HepG2 (cell line): ENCODE measurements at regions not wholly inside any gene's neighbourhood (a gene's known extent, or its start where the extent isn't known, plus 50 kb on each side); places are given as distances from the start of the nearest gene placed in this dataset.

ENCODE experiments used
- ATAC-seq: fragments of 200-7000 bp; cut with Tn5 transposase; 3 replicates; pipeline ENCODE4 v1.9.1; 2020; ENCODE audit warnings: mild to moderate bottlenecking, moderate library complexity
- BruUV-seq: library from RNA; stranded (reverse); fragments of 400-500 nt; replicated peaks from 2 replicates; lab custom pipeline; 2021; lab: Mats Ljungman, UMichigan
- CTCF ChIA-PET: fragments of 300-600 bp; formaldehyde crosslinking; extraction: SDS; loops from one replicate; lab custom pipeline; 2021; ENCODE audit warnings: low total read pairs, inconsistent platforms, low intra/inter-chr PET ratio; lab: Yijun Ruan, JAX
- POLR2A ChIA-PET: fragments of 350-600 bp; sonication (Branson Sonifier 250); formaldehyde crosslinking; loops from one replicate; lab custom pipeline; 2020; ENCODE audit warnings: antibody characterized with exemption, inconsistent platforms; lab: Yijun Ruan, JAX
- DNase-seq: peaks from one replicate; pipeline ENCODE4 v3.0.0-alpha.2; 2015; ENCODE audit warnings: low spot score
- FAIRE-seq: peaks from 3 replicates; lab custom pipeline; 2011; peaks lifted over from hg19 to GRCh38; lab: Jason Lieb, UNC
- H2AFZ ChIP-seq: one replicate; pipeline ENCODE4 v1.6.1; 2011; ENCODE audit warnings: low read length, inconsistent platforms
- H3K27ac ChIP-seq: fragments of 300-600 bp; 3 replicates; pipeline ENCODE4 v1.8.0; 2011; ENCODE audit warnings: mixed run types, mild to moderate bottlenecking, mixed read lengths, low read length, inconsistent platforms; ENCODE audit not compliant: insufficient read depth; ENCODE audit errors: extremely low read length
- H3K27me3 ChIP-seq, 2 experiments: fragments of 200-600 bp in 1 of 2; 2 replicates in 1 of 2; 3 replicates in 1 of 2; pipeline versions ENCODE4 v1.6.0 to v1.8.0; 2011; ENCODE audit warnings: low read length in 2 of 2, mild to moderate bottlenecking in 2 of 2, moderate library complexity in 2 of 2, inconsistent platforms in 1 of 2; ENCODE audit not compliant: insufficient read depth in 2 of 2, control insufficient read depth in 1 of 2
- H3K36me3 ChIP-seq, 2 experiments: fragments of 200-600 bp in 1 of 2; replicated peaks in 1 of 2; 2 replicates in 1 of 2; 3 replicates in 1 of 2; pipeline versions ENCODE4 v1.5.1 to v1.8.0; 2011; ENCODE audit warnings: low read length in 2 of 2, inconsistent platforms in 1 of 2; ENCODE audit not compliant: insufficient read depth in 2 of 2, control insufficient read depth in 1 of 2
- H3K4me1 ChIP-seq: 2 replicates; pipeline ENCODE4 v1.5.1; 2012; ENCODE audit warnings: low read length, inconsistent platforms; ENCODE audit not compliant: insufficient read depth
- H3K4me2 ChIP-seq: 2 replicates; pipeline ENCODE4 v1.6.0; 2011; ENCODE audit warnings: low read depth, low read length, inconsistent platforms
- H3K4me3 ChIP-seq, 3 experiments: fragments of 200-600 bp in 1 of 3; sonication (generic), shearing (Covaris generic) in 1 of 3; replicated peaks in 1 of 3; 2 replicates each; pipeline ENCODE4 v1.5.1; 2011 to 2016; ENCODE audit warnings: low read length in 3 of 3, inconsistent platforms in 2 of 3, low read depth in 2 of 3, mild to moderate bottlenecking in 2 of 3, control low read depth in 1 of 3, mixed read lengths in 1 of 3; ENCODE audit not compliant: insufficient read depth in 1 of 3
- H3K79me2 ChIP-seq: one replicate; pipeline ENCODE4 v1.6.1; 2011; ENCODE audit warnings: low read length, inconsistent platforms; ENCODE audit not compliant: insufficient read depth
- H3K9ac ChIP-seq: 2 replicates; pipeline ENCODE4 v1.6.0; 2011; ENCODE audit warnings: mild to moderate bottlenecking, low read depth, low read length, inconsistent platforms; ENCODE audit not compliant: insufficient read depth
- H3K9me3 ChIP-seq: 2 replicates; pipeline ENCODE4 v1.5.1; 2012; ENCODE audit warnings: mild to moderate bottlenecking, low read length
- H4K20me1 ChIP-seq: 2 replicates; pipeline ENCODE4 v1.6.0; 2011; ENCODE audit warnings: inconsistent platforms, mild to moderate bottlenecking, low read length, moderate library complexity; ENCODE audit not compliant: insufficient read depth
- FOXA3 ChIP-seq: IDR thresholded peaks from 2 replicates; pipeline ENCODE4 v1.6.1; 2016; ENCODE audit warnings: missing genetic modification reagents, missing compliant biosample characterization
- FOXM1 ChIP-seq: sonication (generic); formaldehyde crosslinking; IDR thresholded peaks from 2 replicates; pipeline ENCODE4 v1.5.0; 2020; ENCODE audit warnings: missing genetic modification reagents
- GLI4 ChIP-seq: sonication (generic); formaldehyde crosslinking; IDR thresholded peaks from 2 replicates; pipeline ENCODE4 v1.5.1; 2020; ENCODE audit warnings: missing genetic modification reagents, mild to moderate bottlenecking, moderate library complexity, borderline replicate concordance
- HINFP ChIP-seq: sonication (generic); formaldehyde crosslinking; IDR thresholded peaks from 2 replicates; pipeline ENCODE4 v1.4.0; 2020; ENCODE audit warnings: low read depth, mild to moderate bottlenecking, missing genetic modification reagents
- KDM4B ChIP-seq: sonication (generic); formaldehyde crosslinking; IDR thresholded peaks from 2 replicates; pipeline ENCODE4 v1.4.0; 2020; ENCODE audit warnings: missing genetic modification reagents
- PHF21A ChIP-seq: sonication (generic); formaldehyde crosslinking; IDR thresholded peaks from 2 replicates; pipeline ENCODE4 v1.5.0; 2020; ENCODE audit warnings: mild to moderate bottlenecking, missing genetic modification reagents
- SETDB1 ChIP-seq: sonication (generic); formaldehyde crosslinking; IDR thresholded peaks from 2 replicates; pipeline ENCODE4 v1.5.1; 2020; ENCODE audit warnings: missing genetic modification reagents, mild to moderate bottlenecking, borderline replicate concordance
- ZBTB7A ChIP-seq: sonication (generic); formaldehyde crosslinking; IDR thresholded peaks from 2 replicates; pipeline ENCODE4 v1.8.0; 2022; ENCODE audit warnings: mild to moderate bottlenecking, missing genetic modification reagents
- ZNF235 ChIP-seq: sonication (generic); formaldehyde crosslinking; IDR thresholded peaks from 2 replicates; pipeline ENCODE4 v1.8.1; 2023; ENCODE audit warnings: mild to moderate bottlenecking, missing genetic modification reagents, borderline replicate concordance
- ZNF558 ChIP-seq: sonication (generic); formaldehyde crosslinking; IDR thresholded peaks from 2 replicates; pipeline ENCODE4 v1.9.0; 2022; ENCODE audit warnings: mild to moderate bottlenecking, missing genetic modification reagents, borderline replicate concordance
- ZNF841 ChIP-seq: sonication (generic); formaldehyde crosslinking; IDR thresholded peaks from 2 replicates; pipeline ENCODE4 v1.8.1; 2023; ENCODE audit warnings: missing genetic modification reagents, borderline replicate concordance
- in situ Hi-C: cut with HindIII; loops from 2 replicates; pipeline ENCODE4 v1.10.0; 2017; ENCODE audit warnings: low pct_unique_long_range_greater_than_20kb; ENCODE audit not compliant: extremely low pct_ligation_motif_present
- intact Hi-C: fragments of 100-400 bp; cut with micrococcal nuclease; formaldehyde crosslinking; loops from one replicate; pipeline ENCODE4 v1.10.0; 2022; ENCODE audit not compliant: unreplicated experiment
- TF ChIP-seq, protein P1 (sequence below): IDR thresholded peaks from 2 replicates; pipeline ENCODE4 v1.6.1; 2012; ENCODE audit warnings: low read length, improper control_type of control experiment

DNA sequence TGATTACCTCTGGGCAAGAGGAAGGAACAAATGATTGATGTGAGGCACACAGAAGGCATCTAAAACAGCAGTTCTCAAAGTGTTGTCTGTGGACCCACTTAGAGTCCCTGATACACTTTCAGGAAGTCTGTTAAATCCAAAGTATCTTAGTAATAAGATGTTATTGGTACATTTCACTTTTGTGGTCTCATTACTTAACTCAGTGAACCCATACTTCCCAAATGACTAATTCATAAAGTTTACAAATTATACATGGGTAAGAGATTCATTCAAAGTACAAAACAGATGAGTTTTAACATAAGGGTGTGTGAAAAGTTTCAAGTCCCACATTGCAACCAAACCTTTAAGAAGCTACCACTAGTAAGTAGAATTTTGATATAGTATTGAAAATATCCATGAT is 440.5 kb downstream of the NUP35 start:
- Histone ChIP-seq H3K27ac (no peak overlapping the region), H3K27me3 (no peaks in the 10 kb centered on the region), H2AFZ (no peak overlapping the region), H3K79me2 (no peaks in the 10 kb centered on the region), H3K36me3 (no peaks in the 10 kb centered on the region), H3K9ac (no peak overlapping the region), H3K9me3 (no peaks in the 10 kb centered on the region), H3K4me1 (no peaks in the 10 kb centered on the region), H3K4me3 (no peak overlapping the region), H4K20me1 (no peaks in the 10 kb centered on the region), H3K4me2 (no peak overlapping the region)
- no TSS peak for BruUV-seq
- no peak for FAIRE-seq
- in situ Hi-C loops = no loop called here
- DNase-seq = no peak
- no peak for ATAC-seq
- intact Hi-C loops = no loop called here
- no peak for TF ChIP-seq GLI4 (CRISPR knock-in tag)
- no peak for TF ChIP-seq PHF21A (CRISPR knock-in tag)
- no peak for TF ChIP-seq ZNF841
- no peak for TF ChIP-seq SETDB1
- TF ChIP-seq ZNF235 (CRISPR knock-in tag) = no peak
- TF ChIP-seq KDM4B (CRISPR knock-in tag) = no peak
- no peak for TF ChIP-seq FOXA3 (CRISPR knock-in tag)
- TF ChIP-seq, protein P1, sequence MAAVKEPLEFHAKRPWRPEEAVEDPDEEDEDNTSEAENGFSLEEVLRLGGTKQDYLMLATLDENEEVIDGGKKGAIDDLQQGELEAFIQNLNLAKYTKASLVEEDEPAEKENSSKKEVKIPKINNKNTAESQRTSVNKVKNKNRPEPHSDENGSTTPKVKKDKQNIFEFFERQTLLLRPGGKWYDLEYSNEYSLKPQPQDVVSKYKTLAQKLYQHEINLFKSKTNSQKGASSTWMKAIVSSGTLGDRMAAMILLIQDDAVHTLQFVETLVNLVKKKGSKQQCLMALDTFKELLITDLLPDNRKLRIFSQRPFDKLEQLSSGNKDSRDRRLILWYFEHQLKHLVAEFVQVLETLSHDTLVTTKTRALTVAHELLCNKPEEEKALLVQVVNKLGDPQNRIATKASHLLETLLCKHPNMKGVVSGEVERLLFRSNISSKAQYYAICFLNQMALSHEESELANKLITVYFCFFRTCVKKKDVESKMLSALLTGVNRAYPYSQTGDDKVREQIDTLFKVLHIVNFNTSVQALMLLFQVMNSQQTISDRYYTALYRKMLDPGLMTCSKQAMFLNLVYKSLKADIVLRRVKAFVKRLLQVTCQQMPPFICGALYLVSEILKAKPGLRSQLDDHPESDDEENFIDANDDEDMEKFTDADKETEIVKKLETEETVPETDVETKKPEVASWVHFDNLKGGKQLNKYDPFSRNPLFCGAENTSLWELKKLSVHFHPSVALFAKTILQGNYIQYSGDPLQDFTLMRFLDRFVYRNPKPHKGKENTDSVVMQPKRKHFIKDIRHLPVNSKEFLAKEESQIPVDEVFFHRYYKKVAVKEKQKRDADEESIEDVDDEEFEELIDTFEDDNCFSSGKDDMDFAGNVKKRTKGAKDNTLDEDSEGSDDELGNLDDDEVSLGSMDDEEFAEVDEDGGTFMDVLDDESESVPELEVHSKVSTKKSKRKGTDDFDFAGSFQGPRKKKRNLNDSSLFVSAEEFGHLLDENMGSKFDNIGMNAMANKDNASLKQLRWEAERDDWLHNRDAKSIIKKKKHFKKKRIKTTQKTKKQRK = no peak
- TF ChIP-seq ZNF558 (CRISPR knock-in tag) = no peak
- TF ChIP-seq HINFP (CRISPR knock-in tag) = no peak
- TF ChIP-seq ZBTB7A (CRISPR knock-in tag) = no peak
- TF ChIP-seq FOXM1 = no peak
- ChIA-PET CTCF (no interaction called here), POLR2A (no interaction called here)
